ENCODE measurements at regions not wholly inside any gene's neighbourhood (a gene's known extent, or its start where the extent isn't known, plus 50 kb on each side); places are given as distances from the start of the nearest gene placed in this dataset.

DNA sequence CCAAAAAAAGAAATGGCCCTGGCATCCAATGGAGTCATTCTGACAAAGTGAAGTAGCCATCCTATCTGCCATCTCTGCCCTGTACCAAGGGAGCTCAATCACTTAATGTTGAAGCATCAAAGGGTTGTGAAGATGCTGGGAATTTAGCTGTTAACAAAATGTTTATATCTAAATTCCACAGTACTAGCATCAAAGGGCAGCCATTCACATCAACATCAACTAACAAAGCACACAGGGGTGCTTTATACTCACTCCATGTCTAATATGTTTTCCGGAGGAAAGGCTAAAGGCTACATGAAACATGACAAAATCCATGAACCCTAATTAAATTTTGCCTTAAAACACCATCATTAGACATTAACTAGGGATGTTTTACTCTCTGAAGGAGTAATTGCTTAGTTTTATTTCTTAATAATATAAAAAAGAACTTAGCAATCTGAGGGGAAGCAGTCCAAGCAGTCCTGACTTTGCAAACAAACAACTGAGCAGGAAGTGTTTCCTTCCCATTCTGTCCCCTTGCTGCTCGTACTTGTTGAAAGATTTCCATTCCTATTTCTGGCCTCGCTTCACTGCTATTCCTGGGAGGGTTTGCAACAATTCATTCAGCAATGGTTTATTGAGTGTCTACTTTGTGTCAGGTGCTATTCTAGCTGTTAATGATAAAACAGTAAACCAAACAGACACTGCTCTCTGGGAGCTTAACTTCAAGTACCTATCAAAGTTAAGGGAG is 208.6 kb upstream of the SLC7A11 start:
- Histone ChIP-seq H3K4me3 (ENCODE audit: insufficient read length, low read depth) (no peak overlapping the region), H3K9ac (ENCODE audit: insufficient read length, low read depth) (no peak overlapping the region), H3K36me3 (ENCODE audit: insufficient read depth, insufficient read length, low read length) (no peaks in the 10 kb centered on the region), H3K4me1 (ENCODE audit: insufficient read depth, insufficient read length) (no peaks in the 10 kb centered on the region), H3K27me3 (ENCODE audit: insufficient read depth, insufficient read length) (no peaks in the 10 kb centered on the region), H3K9me3 (ENCODE audit: insufficient read depth, low read length) (no peaks in the 10 kb centered on the region)
- TF ChIP-seq ZNF274 (IDR thresholded peaks at IDR 0.05; ENCODE audit: low read depth, low read length) (no peak), YY1 (IDR thresholded peaks at IDR 0.05; ENCODE audit: insufficient read depth, insufficient read length) (no peak), SUZ12 (IDR thresholded peaks at IDR 0.05; ENCODE audit: extremely low read depth, insufficient read depth, insufficient read length) (no peak)
- no peak for DNase-seq (ENCODE audit: low read depth, low spot score)

GRCh38 chr4:138449938-138450337 is 207.8 kb upstream of the SLC7A11 start:
- no peak for DNase-seq (ENCODE audit: low read depth, low spot score)
- no peaks in the 10 kb centered on the region for H3K9me3 ChIP-seq (ENCODE audit: insufficient read depth, low read length)
- H3K4me3 ChIP-seq (ENCODE audit: insufficient read length, low read depth), result no peak overlapping the region
- H3K36me3 ChIP-seq (ENCODE audit: insufficient read depth, insufficient read length, low read length), result no peaks in the 10 kb centered on the region
- H3K9ac ChIP-seq (ENCODE audit: insufficient read length, low read depth), result no peak overlapping the region
- H3K27me3 ChIP-seq (ENCODE audit: insufficient read depth, insufficient read length), result no peaks in the 10 kb centered on the region
- no peaks in the 10 kb centered on the region for H3K4me1 ChIP-seq (ENCODE audit: insufficient read depth, insufficient read length)
- TF ChIP-seq SUZ12 (IDR thresholded peaks at IDR 0.05; ENCODE audit: extremely low read depth, insufficient read depth, insufficient read length) (no peak), ZNF274 (IDR thresholded peaks at IDR 0.05; ENCODE audit: low read depth, low read length) (no peak), YY1 (IDR thresholded peaks at IDR 0.05; ENCODE audit: insufficient read depth, insufficient read length) (no peak)

- Histone ChIP-seq H3K27me3 (ENCODE audit: insufficient read depth, insufficient read length) (no peaks in the 10 kb centered on the region), H3K9ac (ENCODE audit: insufficient read length, low read depth) (no peak overlapping the region), H3K36me3 (ENCODE audit: insufficient read depth, insufficient read length, low read length) (no peaks in the 10 kb centered on the region), H3K4me3 (ENCODE audit: insufficient read length, low read depth) (no peak overlapping the region), H3K9me3 (ENCODE audit: insufficient read depth, low read length) (no peaks in the 10 kb centered on the region), H3K4me1 (ENCODE audit: insufficient read depth, insufficient read length) (no peaks in the 10 kb centered on the region)
- TF ChIP-seq YY1 (IDR thresholded peaks at IDR 0.05; ENCODE audit: insufficient read depth, insufficient read length), result no peak
- TF ChIP-seq SUZ12 (IDR thresholded peaks at IDR 0.05; ENCODE audit: extremely low read depth, insufficient read depth, insufficient read length), result no peak
- no peak for TF ChIP-seq ZNF274 (IDR thresholded peaks at IDR 0.05; ENCODE audit: low read depth, low read length)
- no peak for DNase-seq (ENCODE audit: low read depth, low spot score)
These were observed 206.0 kb upstream of the SLC7A11 start for GRCh38 chr4:138448169-138448568.

DNA sequence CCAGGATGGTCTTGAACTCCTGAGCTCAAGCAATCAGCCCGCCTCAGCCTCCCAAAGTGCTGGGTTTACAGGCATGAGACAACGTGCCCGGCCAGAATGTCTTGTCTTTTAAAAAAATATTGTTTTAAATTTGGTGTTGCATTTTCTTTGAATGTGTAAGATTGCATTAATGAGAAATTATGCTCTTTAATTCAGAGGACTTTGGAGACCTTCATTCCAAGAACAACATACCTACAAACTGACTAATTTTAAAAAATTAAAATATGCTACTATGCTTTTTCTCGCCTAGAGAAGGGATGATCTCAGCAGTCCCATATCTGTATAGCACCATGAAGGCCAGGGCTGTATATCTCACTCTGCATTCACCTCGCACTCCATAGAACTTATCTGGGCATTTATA is 204.3 kb upstream of the SLC7A11 start:
- H3K27me3 ChIP-seq (ENCODE audit: insufficient read depth, insufficient read length), result no peaks in the 10 kb centered on the region
- no peak overlapping the region for H3K4me3 ChIP-seq (ENCODE audit: insufficient read length, low read depth)
- no peak for DNase-seq (ENCODE audit: low read depth, low spot score)
- TF ChIP-seq SUZ12 (IDR thresholded peaks at IDR 0.05; ENCODE audit: extremely low read depth, insufficient read depth, insufficient read length) (no peak), YY1 (IDR thresholded peaks at IDR 0.05; ENCODE audit: insufficient read depth, insufficient read length) (no peak), ZNF274 (IDR thresholded peaks at IDR 0.05; ENCODE audit: low read depth, low read length) (no peak)
- H3K36me3 ChIP-seq (ENCODE audit: insufficient read depth, insufficient read length, low read length), result no peaks in the 10 kb centered on the region
- no peaks in the 10 kb centered on the region for H3K4me1 ChIP-seq (ENCODE audit: insufficient read depth, insufficient read length)
- no peaks in the 10 kb centered on the region for H3K9me3 ChIP-seq (ENCODE audit: insufficient read depth, low read length)
- no peak overlapping the region for H3K9ac ChIP-seq (ENCODE audit: insufficient read length, low read depth)

GRCh38 chr4:138445098-138445497 is 202.9 kb upstream of the SLC7A11 start:
- no peak overlapping the region for H3K4me3 ChIP-seq (ENCODE audit: insufficient read length, low read depth)

GRCh38 chr4:138444260-138444659 is 202.1 kb upstream of the SLC7A11 start:
- Histone ChIP-seq H3K27me3 (ENCODE audit: insufficient read depth, insufficient read length) (no peaks in the 10 kb centered on the region), H3K9ac (ENCODE audit: insufficient read length, low read depth) (no peak overlapping the region), H3K4me1 (ENCODE audit: insufficient read depth, insufficient read length) (no peaks in the 10 kb centered on the region), H3K9me3 (ENCODE audit: insufficient read depth, low read length) (no peaks in the 10 kb centered on the region), H3K4me3 (ENCODE audit: insufficient read length, low read depth) (no peak overlapping the region), H3K36me3 (ENCODE audit: insufficient read depth, insufficient read length, low read length) (no peaks in the 10 kb centered on the region)
- TF ChIP-seq ZNF274 (IDR thresholded peaks at IDR 0.05; ENCODE audit: low read depth, low read length), result no peak
- TF ChIP-seq YY1 (IDR thresholded peaks at IDR 0.05; ENCODE audit: insufficient read depth, insufficient read length), result no peak
- no peak for TF ChIP-seq SUZ12 (IDR thresholded peaks at IDR 0.05; ENCODE audit: extremely low read depth, insufficient read depth, insufficient read length)
- DNase-seq (ENCODE audit: low read depth, low spot score), result no peak

More at GRCh38 chr4:138445098-138445497, 202.9 kb upstream of the SLC7A11 start:
- no peak for DNase-seq (ENCODE audit: low read depth, low spot score)
- no peak for TF ChIP-seq YY1 (IDR thresholded peaks at IDR 0.05; ENCODE audit: insufficient read depth, insufficient read length)
- no peak for TF ChIP-seq SUZ12 (IDR thresholded peaks at IDR 0.05; ENCODE audit: extremely low read depth, insufficient read depth, insufficient read length)
- no peak for TF ChIP-seq ZNF274 (IDR thresholded peaks at IDR 0.05; ENCODE audit: low read depth, low read length)
- H3K9ac ChIP-seq (ENCODE audit: insufficient read length, low read depth), result no peak overlapping the region
- no peaks in the 10 kb centered on the region for H3K4me1 ChIP-seq (ENCODE audit: insufficient read depth, insufficient read length)
- no peaks in the 10 kb centered on the region for H3K36me3 ChIP-seq (ENCODE audit: insufficient read depth, insufficient read length, low read length)
- H3K9me3 ChIP-seq (ENCODE audit: insufficient read depth, low read length), result no peaks in the 10 kb centered on the region
- no peaks in the 10 kb centered on the region for H3K27me3 ChIP-seq (ENCODE audit: insufficient read depth, insufficient read length)

- no peak for DNase-seq (ENCODE audit: low read depth, low spot score)
- Histone ChIP-seq H3K9ac (ENCODE audit: insufficient read length, low read depth) (no peak overlapping the region), H3K4me1 (ENCODE audit: insufficient read depth, insufficient read length) (no peaks in the 10 kb centered on the region), H3K36me3 (ENCODE audit: insufficient read depth, insufficient read length, low read length) (no peaks in the 10 kb centered on the region), H3K4me3 (ENCODE audit: insufficient read length, low read depth) (no peak overlapping the region), H3K27me3 (ENCODE audit: insufficient read depth, insufficient read length) (no peaks in the 10 kb centered on the region), H3K9me3 (ENCODE audit: insufficient read depth, low read length) (no peaks in the 10 kb centered on the region)
- TF ChIP-seq YY1 (IDR thresholded peaks at IDR 0.05; ENCODE audit: insufficient read depth, insufficient read length) (no peak), ZNF274 (IDR thresholded peaks at IDR 0.05; ENCODE audit: low read depth, low read length) (no peak), SUZ12 (IDR thresholded peaks at IDR 0.05; ENCODE audit: extremely low read depth, insufficient read depth, insufficient read length) (no peak)
These were observed 197.0 kb upstream of the SLC7A11 start for GRCh38 chr4:138439143-138439581.
